Dermis blood vessel endothelial cell (primary cell): ENCODE measurements at regions not wholly inside any gene's neighbourhood (a gene's known extent, or its start where the extent isn't known, plus 50 kb on each side); places are given as distances from the start of the nearest gene placed in this dataset.
A peak's percentile ranks its signal among the peaks of the same experiment; 100 is the strongest.

Experiments used
- DNase-seq: peaks from one replicate; pipeline ENCODE4 v3.0.0; 2010

DNA sequence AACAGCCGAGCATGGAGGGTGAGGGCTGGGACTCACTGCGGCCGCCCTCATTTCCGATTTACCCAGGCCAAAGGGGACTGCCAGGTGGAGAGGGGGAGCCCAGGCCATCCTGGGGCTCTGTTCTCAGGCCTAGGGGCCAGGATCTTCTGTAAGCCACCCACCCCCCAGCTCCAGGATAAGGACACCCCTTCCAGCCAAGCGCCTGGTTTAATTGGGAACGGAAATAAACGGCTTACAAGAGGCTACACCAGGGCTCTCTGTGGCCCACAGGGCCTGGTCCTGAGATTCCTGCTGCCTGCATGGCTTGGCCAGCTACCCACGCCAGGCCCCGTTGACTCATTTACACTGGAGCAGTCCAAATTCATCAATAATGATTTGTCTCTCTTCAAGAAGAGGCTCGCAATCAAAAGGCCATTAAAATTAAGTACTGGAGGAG is 68.1 kb upstream of the TOP1 start:
- no peak for DNase-seq

DNA sequence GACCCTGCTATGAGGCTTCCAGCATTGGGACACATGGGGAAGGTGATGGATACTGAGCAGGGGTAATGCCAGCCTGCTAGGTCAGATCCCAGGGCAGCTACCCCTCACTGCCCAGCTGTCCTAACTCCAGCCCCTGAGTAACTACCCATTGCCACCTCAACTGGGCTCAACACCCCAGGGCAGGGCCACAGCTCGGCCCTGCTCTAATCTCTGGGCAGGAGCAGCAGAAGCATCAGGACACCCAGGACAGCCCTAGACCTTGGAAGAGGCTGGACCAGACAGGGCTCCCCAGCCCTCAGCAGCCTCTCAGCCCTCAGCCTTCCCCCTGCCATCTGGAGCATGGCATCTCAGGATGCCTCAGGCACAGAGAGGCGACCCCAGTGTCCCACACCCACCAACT is 67.4 kb upstream of the TOP1 start:
- DNase-seq = no peak

DNA sequence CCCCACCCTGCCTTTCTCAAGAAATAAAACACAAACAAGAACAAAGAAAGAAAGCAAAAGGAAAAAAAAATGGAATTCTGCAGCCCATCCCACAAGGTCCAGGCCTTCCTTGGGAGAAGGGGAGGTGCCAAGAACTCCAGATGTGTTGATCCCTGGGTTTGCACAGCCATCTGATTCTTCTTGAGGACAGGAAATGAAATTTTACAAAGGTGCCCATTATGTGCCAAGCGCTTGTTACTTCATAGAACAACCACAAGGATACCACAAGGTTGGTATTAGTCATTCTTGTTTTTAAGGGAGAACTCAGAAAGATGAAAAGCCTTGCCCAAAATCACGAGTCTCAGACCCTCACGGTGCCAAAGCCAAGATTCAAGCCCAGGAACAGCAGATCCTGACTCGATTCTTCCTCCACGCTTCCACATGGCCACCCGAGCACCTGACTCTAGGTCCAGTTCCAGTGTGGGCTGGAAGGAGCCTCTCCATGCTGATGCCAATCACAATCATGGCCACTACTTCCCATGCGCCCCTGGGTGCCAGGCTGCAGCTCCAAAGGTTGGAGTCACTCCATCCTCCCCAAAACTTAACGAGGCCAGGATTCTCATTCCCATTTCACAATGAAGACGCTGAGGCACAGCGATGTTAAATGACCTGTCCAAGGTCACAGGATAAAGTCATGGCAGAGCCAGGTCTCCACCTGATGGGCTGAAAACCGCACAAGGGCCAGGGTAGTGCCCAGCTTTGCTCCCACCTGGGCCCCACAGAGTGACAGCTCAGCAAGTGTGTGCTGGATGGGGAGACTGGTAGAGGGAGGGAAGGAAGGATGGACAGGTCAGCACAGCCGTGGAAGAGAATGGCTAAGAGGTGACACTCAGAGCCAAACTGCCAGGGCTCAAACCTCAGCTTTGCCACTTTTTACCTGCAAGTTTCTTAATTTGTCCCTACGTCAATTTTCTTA is 66.7 kb upstream of the TOP1 start:
- no peak for DNase-seq

DNA sequence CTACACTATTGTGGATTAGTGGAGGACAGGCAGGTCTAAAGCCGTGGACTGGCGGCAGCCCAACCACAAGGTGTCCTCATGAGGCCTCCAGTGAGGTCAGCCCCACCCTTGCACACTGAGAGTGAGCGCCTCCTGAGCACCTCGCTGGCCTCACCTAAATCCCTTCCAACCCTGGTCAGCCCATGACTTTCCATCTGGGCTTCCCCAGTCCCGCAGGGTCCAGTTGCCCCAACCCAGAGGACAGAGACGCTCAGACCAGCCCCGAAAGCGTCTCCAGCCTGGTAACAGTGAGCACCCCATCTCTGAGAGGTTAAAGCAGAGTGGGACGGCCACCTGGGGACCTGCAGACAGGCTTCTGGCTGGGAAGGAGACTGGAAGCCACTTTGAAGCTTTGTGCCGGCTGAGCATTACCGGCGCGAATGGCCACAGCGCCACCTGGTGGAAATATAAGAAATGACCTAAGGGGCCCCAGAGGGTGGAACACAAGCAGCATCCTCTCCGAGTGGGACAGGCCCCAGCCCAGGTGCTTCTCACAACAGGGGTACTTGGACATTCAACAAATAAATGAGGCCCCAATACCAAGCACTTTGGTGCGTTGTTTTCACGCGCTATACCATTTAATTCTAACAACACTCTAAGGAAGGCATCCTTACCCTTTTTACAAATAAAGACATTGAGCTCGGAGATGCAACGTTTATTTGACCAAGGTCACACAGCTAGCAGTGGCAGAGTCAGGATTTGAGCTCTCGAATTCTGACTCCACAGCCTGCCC is 65.7 kb upstream of the TOP1 start:
- DNase-seq = peak; percentile 79

DNA sequence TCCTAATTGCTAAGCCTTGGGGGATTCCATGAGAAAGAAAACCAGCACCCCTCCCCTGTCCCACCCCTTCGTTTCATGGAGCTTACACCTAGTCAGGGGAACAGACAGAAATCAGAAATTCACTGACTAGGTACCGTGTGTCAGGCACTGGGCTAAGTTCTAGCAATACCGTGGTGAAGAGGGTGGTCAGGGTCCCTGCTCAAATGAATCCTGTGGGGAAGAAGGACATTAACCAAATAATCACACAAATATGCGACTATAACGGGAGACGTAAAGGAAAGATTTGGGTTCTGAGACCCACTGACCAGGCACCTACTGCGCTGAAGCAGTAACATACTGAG is 65.1 kb upstream of the TOP1 start:
- DNase-seq = no peak

DNA sequence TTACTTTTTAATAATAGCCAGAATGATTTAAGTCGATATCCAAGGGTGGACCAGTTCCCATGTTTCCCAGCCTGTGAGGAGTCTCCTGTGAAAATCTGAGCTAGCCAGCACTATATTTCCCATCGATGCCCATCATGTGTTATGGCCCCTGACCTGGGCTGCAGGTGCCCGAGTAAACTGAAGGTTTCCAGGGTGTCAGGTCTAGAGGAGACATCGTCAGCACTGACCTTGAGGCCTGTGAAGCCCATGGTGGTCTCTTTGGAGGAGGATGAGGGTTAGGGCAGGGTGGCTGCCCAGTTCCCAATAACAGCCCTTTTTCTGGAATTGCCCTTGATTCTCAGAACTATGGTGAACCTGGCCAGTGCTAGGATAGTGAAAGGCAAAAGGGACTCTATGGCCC is 63.0 kb upstream of the TOP1 start:
- no peak for DNase-seq

DNA sequence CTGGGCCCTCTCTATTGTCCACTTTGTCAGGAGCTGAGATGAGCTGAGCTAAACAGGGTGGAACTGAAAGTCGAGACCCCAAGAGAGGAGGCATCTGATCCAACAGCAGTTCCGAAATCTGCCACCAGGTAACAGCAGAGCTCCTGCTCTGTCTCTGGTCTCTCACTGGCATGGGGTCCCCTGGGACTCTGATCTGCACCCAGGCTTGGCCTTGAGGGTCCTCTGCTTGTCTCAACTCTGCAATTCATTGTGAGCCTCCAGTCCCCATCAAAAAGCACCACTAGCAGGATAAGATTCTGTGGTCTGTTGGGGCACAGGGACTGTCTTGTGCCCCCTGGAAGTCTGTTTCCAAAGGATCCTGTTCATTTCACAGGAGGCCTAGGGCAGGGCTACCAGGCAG is 62.5 kb upstream of the TOP1 start:
- peak; percentile 20 for DNase-seq

DNA sequence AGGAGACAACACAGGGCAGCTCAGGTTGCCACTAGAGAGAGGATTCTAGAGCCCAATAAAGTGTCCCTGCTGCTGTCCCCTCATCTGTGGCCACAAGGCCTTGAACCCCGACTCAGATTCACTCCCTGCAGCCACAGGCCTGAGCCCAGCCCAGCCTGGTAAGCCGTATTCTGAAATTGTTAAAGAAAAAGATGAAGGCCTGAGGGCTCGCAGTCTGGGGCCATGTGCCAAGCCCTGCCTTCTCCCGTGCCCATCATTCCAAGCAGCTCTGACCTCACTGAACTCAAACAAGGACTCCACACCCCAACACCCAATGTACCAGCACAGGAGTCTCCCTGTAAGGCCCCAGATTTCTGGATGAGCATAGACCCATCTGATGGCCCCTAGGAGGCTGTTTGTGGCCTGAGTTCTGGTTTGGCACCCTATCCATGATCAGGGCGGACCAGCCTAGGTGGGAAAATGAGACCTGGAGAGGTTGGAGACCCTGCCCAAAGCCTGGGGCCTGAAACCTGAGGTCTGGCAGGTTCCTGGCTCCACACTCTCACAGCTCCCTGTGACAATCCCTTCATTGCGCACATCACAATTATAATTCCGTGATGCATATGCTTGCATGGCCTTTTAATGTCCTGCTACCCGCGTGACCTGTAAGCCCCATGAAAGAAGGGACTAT is 62.0 kb upstream of the TOP1 start:
- no peak for DNase-seq

DNA sequence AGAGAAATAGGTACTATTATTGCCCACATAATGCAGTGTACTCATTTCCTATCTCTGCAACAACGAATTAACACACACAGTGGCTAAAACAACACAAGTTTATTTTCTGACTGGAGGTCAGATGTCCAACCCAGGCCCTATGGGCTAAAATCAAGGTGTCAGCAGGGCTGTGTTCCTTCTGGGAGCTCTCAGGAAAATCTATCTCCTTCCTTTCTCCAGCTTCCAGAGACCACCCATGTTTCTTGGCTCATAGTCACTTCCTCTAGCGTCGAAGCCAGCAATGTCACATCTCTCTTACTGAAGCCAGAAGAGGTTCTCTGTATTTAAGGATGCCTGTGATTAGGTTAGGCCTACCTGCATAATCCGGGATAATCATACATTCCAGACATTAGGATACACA is 60.9 kb upstream of the TOP1 start:
- DNase-seq = no peak

DNA sequence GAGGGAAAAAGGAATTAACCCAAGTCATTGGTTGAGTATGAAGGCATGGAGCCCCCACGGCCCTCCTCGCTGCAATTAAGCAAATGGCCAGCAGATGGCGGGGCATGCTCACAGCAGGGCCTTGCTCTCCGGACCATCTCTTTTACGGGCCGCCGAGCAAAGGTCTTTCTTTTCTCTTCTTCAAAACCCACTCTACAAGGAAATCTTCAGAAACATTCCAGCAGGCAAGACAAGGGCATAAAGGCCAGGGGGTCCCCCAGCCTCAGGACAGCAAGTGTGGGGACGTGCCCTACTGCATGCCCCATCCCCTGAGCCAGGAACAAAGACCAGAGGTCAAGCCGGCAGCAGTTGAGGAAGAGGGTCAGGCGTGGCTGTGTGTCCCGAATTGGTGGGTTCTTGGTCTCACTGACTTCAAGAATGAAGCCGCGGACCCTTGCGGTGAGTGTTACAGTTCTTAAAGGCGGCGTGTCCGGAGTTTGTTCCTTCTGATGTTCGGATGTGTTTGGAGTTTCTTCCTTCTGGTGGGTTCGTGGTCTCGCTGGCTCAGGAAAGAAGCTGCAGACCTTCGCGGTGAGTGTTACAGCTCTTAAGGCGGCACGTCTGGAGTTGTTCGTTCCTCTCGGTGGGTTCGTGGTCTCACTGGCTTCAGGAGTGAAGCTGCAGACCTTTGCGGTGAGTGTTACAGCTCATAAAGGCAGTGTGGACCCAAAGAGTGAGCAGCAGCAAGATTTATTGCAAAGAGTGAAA is 59.6 kb upstream of the TOP1 start:
- DNase-seq = peak; percentile 89

DNA sequence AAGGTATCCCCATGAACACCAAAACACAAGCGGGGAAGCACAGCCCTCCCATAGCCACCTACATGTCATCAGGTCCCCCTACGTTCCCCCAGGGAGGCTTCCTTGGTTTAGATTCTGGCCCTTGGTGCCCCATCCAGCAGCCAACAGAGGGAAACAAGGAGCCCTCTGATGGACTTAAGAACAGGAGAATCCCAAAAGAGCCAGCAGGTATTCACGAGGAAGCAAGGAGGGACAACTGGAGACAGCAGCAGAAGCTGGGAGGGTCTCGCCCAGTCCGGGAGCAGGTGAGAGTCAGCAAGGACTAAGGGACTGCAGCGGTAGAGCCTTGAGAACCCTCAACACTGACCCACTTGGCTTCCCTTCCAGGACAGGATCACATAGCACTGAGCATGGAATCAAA is 58.4 kb upstream of the TOP1 start:
- no peak for DNase-seq

DNA sequence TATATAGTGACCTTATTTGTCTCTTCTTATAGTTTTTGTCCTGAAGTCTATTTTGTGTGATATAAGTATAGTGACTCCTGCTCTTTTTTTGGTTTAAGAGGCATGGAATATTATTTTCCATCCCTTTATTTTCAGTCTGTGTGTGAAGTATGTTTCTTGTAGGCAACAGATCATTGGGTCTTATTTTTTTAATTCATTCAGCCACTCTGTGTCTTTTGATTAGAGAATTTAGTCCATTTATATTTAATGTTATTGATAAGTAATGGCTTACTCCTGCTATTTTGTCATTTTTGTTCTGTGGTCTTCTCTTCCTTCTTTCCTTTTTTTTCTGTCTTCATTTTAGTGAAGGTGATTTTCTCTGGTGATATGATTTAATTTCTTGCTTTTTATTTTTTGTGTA is 51.4 kb upstream of the TOP1 start:
- no peak for DNase-seq

DNA sequence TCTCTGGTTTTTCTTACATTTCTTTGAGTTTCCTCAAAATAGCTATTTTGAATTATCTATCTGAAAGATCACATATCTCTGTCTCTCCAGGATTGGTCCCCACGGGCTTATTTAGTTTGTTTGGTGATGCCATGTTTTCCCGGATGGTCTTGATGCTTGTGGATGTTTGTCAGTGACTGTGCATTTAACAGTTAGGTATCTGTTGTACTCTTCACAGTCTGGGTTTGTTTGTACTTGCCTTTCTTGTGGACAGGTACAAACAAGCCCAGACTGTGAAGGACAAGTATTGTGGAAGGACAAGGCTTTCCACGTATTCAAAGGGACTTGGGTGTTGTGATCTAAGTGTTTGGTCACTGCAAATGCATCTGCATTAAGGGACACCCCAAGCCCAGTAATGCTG is 49.9 kb upstream of the TOP1 start:
- no peak for DNase-seq
